ENCODE measurements at regions not wholly inside any gene's neighbourhood (a gene's known extent, or its start where the extent isn't known, plus 50 kb on each side); places are given as distances from the start of the nearest gene placed in this dataset.

GRCh38 chr2:125710561-125710960 is 945.4 kb upstream of the GYPC start:
- no peak for DNase-seq (ENCODE audit: low read depth, low spot score)
- no peak for FAIRE-seq
- Histone ChIP-seq H4K20me1 (ENCODE audit: control insufficient read depth, insufficient read depth) (no peaks in the 10 kb centered on the region), H3K4me1 (ENCODE audit: control insufficient read depth, insufficient read depth, low read length) (no peaks in the 10 kb centered on the region), H3K4me2 (ENCODE audit: control insufficient read depth, insufficient read depth) (no peak overlapping the region), H3K9ac (ENCODE audit: control insufficient read depth, insufficient read depth, low read length) (no peak overlapping the region), H2AFZ (ENCODE audit: control insufficient read depth, low read depth, low read length) (no peak overlapping the region), H3K79me2 (ENCODE audit: control insufficient read depth, insufficient read depth, low read length) (no peaks in the 10 kb centered on the region), H3K4me3 (no peak overlapping the region), H3K9me3 (replicated peaks; ENCODE audit: control insufficient read depth, insufficient read depth, low read length) (no peaks in the 10 kb centered on the region), H3K27me3 (replicated peaks in 1 of 2; ENCODE audit: control insufficient read depth in 2 of 2, insufficient read depth in 2 of 2, low read length in 1 of 2) (no peaks in the 10 kb centered on the region), H3K36me3 (ENCODE audit: control insufficient read depth in 2 of 2, insufficient read depth in 2 of 2, low read length in 1 of 2) (no peaks in the 10 kb centered on the region), H3K27ac (ENCODE audit: control insufficient read depth, insufficient read depth) (no peak overlapping the region)
- no peak for TF ChIP-seq E2F4 (IDR thresholded peaks at IDR 0.05; ENCODE audit: low read depth, low read length)
- 21% methylated on average over 6 of the region's 6 CpGs for WGBS (ENCODE audit: insufficient coverage, insufficient replicate concordance, low lambda C conversion rate, missing lambda C conversion rate)
- BruUV-seq (replicated peaks), result no TSS peak
- CTCF ChIA-PET, result no interaction called here
- POLR2A ChIA-PET, result no interaction called here
- RAD21 ChIA-PET (ENCODE audit: unreplicated experiment), result no interaction called here
- SMC1A ChIA-PET (ENCODE audit: uncharacterized antibody, unreplicated experiment), result no interaction called here
- in situ Hi-C loops (cut with MboI) (no loop called here), intact Hi-C loops (cut with micrococcal nuclease; ENCODE audit: unreplicated experiment) (no loop called here)
- ATAC-seq, result no peak

- Histone ChIP-seq H3K4me1 (ENCODE audit: control insufficient read depth, insufficient read depth, low read length) (no peaks in the 10 kb centered on the region), H3K27ac (ENCODE audit: control insufficient read depth, insufficient read depth) (no peak overlapping the region), H3K27me3 (replicated peaks in 1 of 2; ENCODE audit: control insufficient read depth in 2 of 2, insufficient read depth in 2 of 2, low read length in 1 of 2) (no peaks in the 10 kb centered on the region), H4K20me1 (ENCODE audit: control insufficient read depth, insufficient read depth) (no peaks in the 10 kb centered on the region), H3K4me3 (no peak overlapping the region), H3K9me3 (replicated peaks; ENCODE audit: control insufficient read depth, insufficient read depth, low read length) (no peaks in the 10 kb centered on the region), H3K36me3 (ENCODE audit: control insufficient read depth in 2 of 2, insufficient read depth in 2 of 2, low read length in 1 of 2) (no peaks in the 10 kb centered on the region), H3K79me2 (ENCODE audit: control insufficient read depth, insufficient read depth, low read length) (no peaks in the 10 kb centered on the region), H3K4me2 (ENCODE audit: control insufficient read depth, insufficient read depth) (no peak overlapping the region), H2AFZ (ENCODE audit: control insufficient read depth, low read depth, low read length) (no peak overlapping the region), H3K9ac (ENCODE audit: control insufficient read depth, insufficient read depth, low read length) (no peak overlapping the region)
- SMC1A ChIA-PET (ENCODE audit: uncharacterized antibody, unreplicated experiment), result no interaction called here
- WGBS (ENCODE audit: insufficient coverage, insufficient replicate concordance, low lambda C conversion rate, missing lambda C conversion rate), result 0% methylated on average over 1 of the region's 1 CpG
- POLR2A ChIA-PET, result no interaction called here
- CTCF ChIA-PET, result no interaction called here
- RAD21 ChIA-PET (ENCODE audit: unreplicated experiment), result no interaction called here
- intact Hi-C loops (cut with micrococcal nuclease; ENCODE audit: unreplicated experiment) (no loop called here), in situ Hi-C loops (cut with MboI) (no loop called here)
- FAIRE-seq (no peak), DNase-seq (ENCODE audit: low read depth, low spot score) (no peak), ATAC-seq (no peak)
- BruUV-seq (replicated peaks), result no TSS peak
- no peak for TF ChIP-seq ELK1 (IDR thresholded peaks at IDR 0.05; ENCODE audit: low read depth, low read length)
- no peak for TF ChIP-seq ZBTB40 (IDR thresholded peaks at IDR 0.05; ENCODE audit: borderline replicate concordance)
- TF ChIP-seq MAX (IDR thresholded peaks at IDR 0.05; ENCODE audit: low read depth, low read length), result no peak
- no peak for TF ChIP-seq BCLAF1 (IDR thresholded peaks at IDR 0.05)
- TF ChIP-seq BHLHE40 (IDR thresholded peaks at IDR 0.05; ENCODE audit: borderline replicate concordance in 1 of 2, low read depth in 2 of 2, low read length in 1 of 2), result no peak
- no peak for TF ChIP-seq IKZF1 (conservative IDR thresholded peaks at IDR 0.05)
These were observed 944.9 kb upstream of the GYPC start for GRCh38 chr2:125711075-125711474.

All from GM12878 (cell line).